Upper lobe of left lung (tissue), 6 donors: ENCODE measurements at regions not wholly inside any gene's neighbourhood (a gene's known extent, or its start where the extent isn't known, plus 50 kb on each side); places are given as distances from the start of the nearest gene placed in this dataset.
"Not testable (repeated sequence)": the region's sequence is repeated elsewhere in the genome, so short reads cannot be mapped to it uniquely, and the experiment has no call there.

ENCODE experiments used
- ATAC-seq, 2 donors: fragments of 200-7000 bp; cut with Tn5 transposase; one replicate each; pipeline ENCODE4 v1.9.1; 2022; ENCODE audit warnings: mild to moderate bottlenecking in 2 of 2, moderate library complexity in 2 of 2; ENCODE audit not compliant: low FRiP score in 2 of 2
- DNase-seq, 2 donors: peaks; one replicate each; pipeline ENCODE4 v3.0.0-alpha.2; 2019 to 2020
- H3K27ac ChIP-seq, 4 donors: fragments of 200-600 bp; sonication (generic); one replicate each; pipeline ENCODE4 v1.5.1; 2016 to 2019
- H3K27me3 ChIP-seq, 4 donors: fragments of 200-600 bp; sonication (generic); one replicate each; pipeline ENCODE4 v1.5.1; 2017 to 2019
- H3K36me3 ChIP-seq, 4 donors: fragments of 200-600 bp; sonication (generic); one replicate each; pipeline ENCODE4 v1.5.1; 2016 to 2019
- H3K4me1 ChIP-seq, 4 donors: fragments of 200-600 bp; sonication (generic); one replicate each; pipeline ENCODE4 v1.5.1; 2018 to 2019
- H3K4me3 ChIP-seq, 4 donors: fragments of 200-600 bp; sonication (generic); one replicate each; pipeline ENCODE4 v1.5.1; 2017 to 2019; ENCODE audit warnings: mild to moderate bottlenecking in 2 of 4, moderate library complexity in 1 of 4
- H3K9me3 ChIP-seq, 4 donors: fragments of 200-600 bp; sonication (generic); one replicate each; pipeline ENCODE4 v1.5.1; 2018 to 2019
- CTCF ChIP-seq, 6 experiments: fragments of 450-650 bp in 4 of 6; fragments of 200-600 bp in 2 of 6; sonication (generic) in 2 of 6; IDR thresholded peaks; one replicate each; pipeline ENCODE4 v1.5.1; 2016 to 2019; ENCODE audit warnings: antibody characterized with exemption in 6 of 6
- EP300 ChIP-seq, 4 donors: sonication (generic); formaldehyde crosslinking; IDR thresholded peaks; one replicate each; pipeline ENCODE4 v1.5.1; 2017; ENCODE audit warnings: antibody characterized with exemption in 4 of 4, control low read depth in 2 of 4
- POLR2A ChIP-seq, 4 donors: fragments of 450-650 bp; IDR thresholded peaks; one replicate each; pipeline ENCODE4 v1.5.1; 2016 to 2017; ENCODE audit warnings: antibody characterized with exemption in 4 of 4, mild to moderate bottlenecking in 2 of 4
- POLR2AphosphoS5 ChIP-seq, 2 donors: sonication (generic); formaldehyde crosslinking; IDR thresholded peaks; one replicate each; pipeline ENCODE4 v1.5.1; 2017; ENCODE audit warnings: antibody characterized with exemption in 2 of 2
- WGBS, 2 donors: methylation state at CpG; one replicate each; pipeline ENCODE4 v1.1.5; 2017 to 2018; 5-methylcytosine and 5-hydroxymethylcytosine counted together
- donor health status: DM: no; HTN: no; CAD: no; lungs with moderate emphysema.
- donor health status: DM: no; HTN: yes; CAD: no; lungs with severe emphysema.

GRCh38 chr18:60182223-60182622 lies 190.4 kb downstream of the MC4R start:
- no peak overlapping the region for H3K4me3 ChIP-seq
- TF ChIP-seq POLR2AphosphoS5 (IDR thresholded peaks at IDR 0.05): no peak
- TF ChIP-seq EP300 (IDR thresholded peaks at IDR 0.05): no peak
- TF ChIP-seq CTCF (IDR thresholded peaks at IDR 0.05): no peak
- no peak for TF ChIP-seq POLR2A (IDR thresholded peaks at IDR 0.05)
- DNase-seq (no peak), ATAC-seq (no peak)
- H3K36me3 ChIP-seq: no peaks in the 10 kb centered on the region
- no peaks in the 10 kb centered on the region for H3K9me3 ChIP-seq
- H3K4me1 ChIP-seq: no peaks in the 10 kb centered on the region
- 53 to 55% methylated on average over 1 of the region's 1 CpG for WGBS, 2 donors
- no peak overlapping the region for H3K27ac ChIP-seq
- H3K27me3 ChIP-seq: no peaks in the 10 kb centered on the region

GRCh38 chr18:60180671-60181070 lies 191.9 kb downstream of the MC4R start:
- DNase-seq (no peak), ATAC-seq (no peak)
- TF ChIP-seq EP300 (IDR thresholded peaks at IDR 0.05) (no peak), CTCF (IDR thresholded peaks at IDR 0.05) (no peak), POLR2AphosphoS5 (IDR thresholded peaks at IDR 0.05) (no peak), POLR2A (IDR thresholded peaks at IDR 0.05) (no peak)
- Histone ChIP-seq H3K4me3 (no peak overlapping the region), H3K27me3 (no peaks in the 10 kb centered on the region), H3K36me3 (no peaks in the 10 kb centered on the region), H3K4me1 (no peaks in the 10 kb centered on the region), H3K27ac (no peak overlapping the region), H3K9me3 (no peaks in the 10 kb centered on the region)
- WGBS, 2 donors: 71 to 77% methylated on average over 5 of the region's 5 CpGs

- WGBS, 2 donors: 88 to 96% methylated on average over 6 of the region's 6 CpGs
- not testable (repeated sequence) for H3K9me3 ChIP-seq
Measured at GRCh38 chr18:60178224-60178623, 194.4 kb downstream of the MC4R start.

GRCh38 chr18:60176259-60176658 lies 196.3 kb downstream of the MC4R start:
- H3K4me3 ChIP-seq: no peak overlapping the region
- no peak overlapping the region for H3K27ac ChIP-seq
- H3K9me3 ChIP-seq: no peaks in the 10 kb centered on the region
- 23 to 41% methylated on average over 1 of the region's 1 CpG for WGBS, 2 donors
- DNase-seq (no peak), ATAC-seq (no peak)
- TF ChIP-seq EP300 (IDR thresholded peaks at IDR 0.05) (no peak), CTCF (IDR thresholded peaks at IDR 0.05) (no peak), POLR2AphosphoS5 (IDR thresholded peaks at IDR 0.05) (no peak), POLR2A (IDR thresholded peaks at IDR 0.05) (no peak)
- no peaks in the 10 kb centered on the region for H3K27me3 ChIP-seq
- no peaks in the 10 kb centered on the region for H3K36me3 ChIP-seq
- H3K4me1 ChIP-seq: no peaks in the 10 kb centered on the region

More at GRCh38 chr18:60178224-60178623, 194.4 kb downstream of the MC4R start:
- not testable (repeated sequence) for H3K4me1 ChIP-seq, DNase-seq, ATAC-seq, H3K4me3 ChIP-seq, H3K36me3 ChIP-seq, H3K27ac ChIP-seq, H3K27me3 ChIP-seq

- WGBS, 2 donors: 89 to 95% methylated on average over 2 of the region's 2 CpGs
- TF ChIP-seq EP300 (IDR thresholded peaks at IDR 0.05) (no peak), POLR2AphosphoS5 (IDR thresholded peaks at IDR 0.05) (no peak)
- Histone ChIP-seq H3K9me3 (no peaks in the 10 kb centered on the region), H3K4me1 (no peaks in the 10 kb centered on the region), H3K36me3 (no peaks in the 10 kb centered on the region), H3K27me3 (no peaks in the 10 kb centered on the region), H3K4me3 (no peak overlapping the region), H3K27ac (no peak overlapping the region)
- DNase-seq (no peak), ATAC-seq (no peak)
Measured at GRCh38 chr18:60174832-60175231, 197.7 kb downstream of the MC4R start.

GRCh38 chr18:60172030-60172429 lies 200.5 kb downstream of the MC4R start:
- 81 to 87% methylated on average over 2 of the region's 2 CpGs for WGBS, 2 donors

More at GRCh38 chr18:60172030-60172429, 200.5 kb downstream of the MC4R start:
- TF ChIP-seq POLR2A (IDR thresholded peaks at IDR 0.05) (no peak), EP300 (IDR thresholded peaks at IDR 0.05) (no peak), CTCF (IDR thresholded peaks at IDR 0.05) (no peak), POLR2AphosphoS5 (IDR thresholded peaks at IDR 0.05) (no peak)
- Histone ChIP-seq H3K4me1 (no peaks in the 10 kb centered on the region), H3K36me3 (no peaks in the 10 kb centered on the region), H3K9me3 (no peaks in the 10 kb centered on the region), H3K27ac (no peak overlapping the region), H3K4me3 (no peak overlapping the region), H3K27me3 (no peaks in the 10 kb centered on the region)
- ATAC-seq (no peak), DNase-seq (no peak)
